ENCODE measurements at regions not wholly inside any gene's neighbourhood (a gene's known extent, or its start where the extent isn't known, plus 50 kb on each side); places are given as distances from the start of the nearest gene placed in this dataset.
"Not testable (repeated sequence)": the region's sequence is repeated elsewhere in the genome, so short reads cannot be mapped to it uniquely, and the experiment has no call there.

GRCh38 chr4:166198516-166199310 is 325.7 kb downstream of the TLL1 start:
- no peaks in the 10 kb centered on the region for H3K4me1 ChIP-seq (ENCODE audit: control insufficient read depth, insufficient read depth, low read length)
- no peak overlapping the region for H3K27ac ChIP-seq (ENCODE audit: low read length)

DNA sequence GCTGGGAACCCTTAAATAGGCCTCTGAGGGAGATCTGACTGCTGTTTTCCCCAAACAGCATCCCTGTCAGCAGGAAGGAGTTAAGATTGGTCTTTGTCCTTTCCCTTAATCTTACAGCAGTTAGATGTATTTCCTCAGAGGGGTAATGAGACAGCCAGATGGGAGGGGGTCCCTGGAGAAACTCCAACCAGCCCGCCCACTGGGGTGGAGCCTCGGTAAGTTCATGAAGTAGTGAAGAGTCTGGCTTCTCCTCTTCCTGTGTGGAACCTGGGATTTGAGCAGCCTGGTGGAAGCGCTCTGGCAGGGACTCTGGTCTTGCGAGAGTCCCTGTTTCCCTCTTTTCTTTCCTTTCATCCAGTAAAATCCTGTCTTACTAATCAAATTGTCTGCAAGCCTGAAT is 330.0 kb downstream of the TLL1 start:
- H3K4me1 ChIP-seq (ENCODE audit: control insufficient read depth, insufficient read depth, low read length), result no peaks in the 10 kb centered on the region
- no peaks in the 10 kb centered on the region for H3K27me3 ChIP-seq (ENCODE audit: control insufficient read depth, insufficient read depth, low read length)
- H3K27ac ChIP-seq (ENCODE audit: low read length), result no peak overlapping the region
- no peaks in the 10 kb centered on the region for H3K36me3 ChIP-seq (ENCODE audit: control insufficient read depth, insufficient read depth, low read length)
- WGBS (ENCODE audit: insufficient coverage, low lambda C conversion rate), result 100% methylated on average over 2 of the region's 4 CpGs
- no peak for DNase-seq
- no peak overlapping the region for H3K4me3 ChIP-seq (ENCODE audit: low read length)
- no peaks in the 10 kb centered on the region for H3K9me3 ChIP-seq (ENCODE audit: control insufficient read depth, low read depth, low read length)

More at GRCh38 chr4:166198516-166199310, 325.7 kb downstream of the TLL1 start:
- 78% methylated on average over 2 of the region's 12 CpGs for WGBS (ENCODE audit: insufficient coverage, low lambda C conversion rate)
- DNase-seq, result no peak
- Histone ChIP-seq H3K36me3 (ENCODE audit: control insufficient read depth, insufficient read depth, low read length) (no peaks in the 10 kb centered on the region), H3K27me3 (ENCODE audit: control insufficient read depth, insufficient read depth, low read length) (no peaks in the 10 kb centered on the region), H3K9me3 (ENCODE audit: control insufficient read depth, low read depth, low read length) (no peaks in the 10 kb centered on the region), H3K4me3 (ENCODE audit: low read length) (no peak overlapping the region)

- H3K27ac ChIP-seq (ENCODE audit: low read length); H3K9me3 ChIP-seq (ENCODE audit: control insufficient read depth, low read depth, low read length); DNase-seq; H3K4me1 ChIP-seq (ENCODE audit: control insufficient read depth, insufficient read depth, low read length); H3K27me3 ChIP-seq (ENCODE audit: control insufficient read depth, insufficient read depth, low read length); H3K4me3 ChIP-seq (ENCODE audit: low read length); H3K36me3 ChIP-seq (ENCODE audit: control insufficient read depth, insufficient read depth, low read length): not testable (repeated sequence)
- 88% methylated on average over 3 of the region's 4 CpGs for WGBS (ENCODE audit: insufficient coverage, low lambda C conversion rate)
Measured at GRCh38 chr4:166212326-166212725, 339.3 kb downstream of the TLL1 start.

- WGBS (ENCODE audit: insufficient coverage, low lambda C conversion rate), result no CpG with 5 or more reads among the region's 1 CpG
- no peak overlapping the region for H3K27ac ChIP-seq (ENCODE audit: low read length)
- H3K27me3 ChIP-seq (ENCODE audit: control insufficient read depth, insufficient read depth, low read length), result no peaks in the 10 kb centered on the region
- H3K4me1 ChIP-seq (ENCODE audit: control insufficient read depth, insufficient read depth, low read length), result no peaks in the 10 kb centered on the region
- no peaks in the 10 kb centered on the region for H3K36me3 ChIP-seq (ENCODE audit: control insufficient read depth, insufficient read depth, low read length)
- H3K4me3 ChIP-seq (ENCODE audit: low read length), result no peak overlapping the region
- H3K9me3 ChIP-seq (ENCODE audit: control insufficient read depth, low read depth, low read length), result peaks cover 1% of the 10 kb centered on the region
- no peak for DNase-seq
Measured at GRCh38 chr4:166222271-166222670, 349.2 kb downstream of the TLL1 start.

GRCh38 chr4:166228112-166228511 is 355.1 kb downstream of the TLL1 start:
- Histone ChIP-seq H3K4me3 (ENCODE audit: low read length) (no peak overlapping the region), H3K27ac (ENCODE audit: low read length) (no peak overlapping the region), H3K4me1 (ENCODE audit: control insufficient read depth, insufficient read depth, low read length) (no peaks in the 10 kb centered on the region), H3K36me3 (ENCODE audit: control insufficient read depth, insufficient read depth, low read length) (no peaks in the 10 kb centered on the region), H3K27me3 (ENCODE audit: control insufficient read depth, insufficient read depth, low read length) (no peaks in the 10 kb centered on the region), H3K9me3 (ENCODE audit: control insufficient read depth, low read depth, low read length) (peaks cover 6% of the 10 kb centered on the region)
- no peak for DNase-seq
- no CpG with 5 or more reads among the region's 10 CpGs for WGBS (ENCODE audit: insufficient coverage, low lambda C conversion rate)

DNA sequence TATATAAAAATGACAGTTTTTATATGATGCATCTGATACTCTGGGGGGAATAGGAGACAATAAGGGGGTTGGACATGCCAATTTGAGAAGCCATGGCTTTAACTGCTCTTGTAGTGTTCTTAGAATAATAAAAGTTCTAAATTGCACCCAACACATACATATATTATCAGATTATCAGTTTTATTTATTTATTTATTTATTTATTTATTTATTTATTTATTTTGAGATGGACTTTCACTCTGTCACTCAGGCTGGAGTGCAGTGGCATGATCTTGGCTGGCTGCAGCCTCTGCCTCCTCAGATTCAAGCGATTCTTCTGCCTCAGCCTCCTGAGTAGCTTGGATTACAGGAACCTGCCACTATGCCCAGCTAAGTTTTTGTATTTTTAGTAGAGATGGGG is 356.8 kb downstream of the TLL1 start:
- Histone ChIP-seq H3K9me3 (ENCODE audit: control insufficient read depth, low read depth, low read length) (peaks cover 6% of the 10 kb centered on the region), H3K27ac (ENCODE audit: low read length) (no peak overlapping the region), H3K36me3 (ENCODE audit: control insufficient read depth, insufficient read depth, low read length) (no peaks in the 10 kb centered on the region), H3K4me1 (ENCODE audit: control insufficient read depth, insufficient read depth, low read length) (no peaks in the 10 kb centered on the region), H3K27me3 (ENCODE audit: control insufficient read depth, insufficient read depth, low read length) (no peaks in the 10 kb centered on the region), H3K4me3 (ENCODE audit: low read length) (no peak overlapping the region)
- no peak for DNase-seq
- no CpG with 5 or more reads among the region's 1 CpG for WGBS (ENCODE audit: insufficient coverage, low lambda C conversion rate)

DNA sequence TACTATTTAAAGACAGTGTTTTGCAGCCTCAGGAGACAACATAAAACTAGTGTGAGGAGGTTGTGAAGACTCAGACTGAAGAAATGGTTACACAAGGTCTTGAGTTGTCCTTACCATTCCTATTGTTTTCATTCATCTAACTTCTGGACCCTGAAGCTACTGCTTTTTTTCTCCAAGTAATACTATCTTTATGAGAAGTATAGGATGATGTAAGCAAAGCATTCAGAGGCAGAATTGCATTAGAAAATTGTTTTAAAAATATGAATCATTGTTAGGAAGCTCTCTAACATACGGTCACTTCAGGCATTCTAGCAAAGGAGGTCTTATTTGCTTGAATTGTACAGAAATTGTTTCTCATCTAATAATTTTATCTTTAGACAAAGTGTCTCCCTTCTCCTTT is 357.8 kb downstream of the TLL1 start:
- H3K4me1 ChIP-seq (ENCODE audit: control insufficient read depth, insufficient read depth, low read length), result no peaks in the 10 kb centered on the region
- H3K27ac ChIP-seq (ENCODE audit: low read length), result no peak overlapping the region
- no peaks in the 10 kb centered on the region for H3K27me3 ChIP-seq (ENCODE audit: control insufficient read depth, insufficient read depth, low read length)
- H3K4me3 ChIP-seq (ENCODE audit: low read length), result no peak overlapping the region
- DNase-seq, result no peak
- WGBS (ENCODE audit: insufficient coverage, low lambda C conversion rate), result 100% methylated on average over 1 of the region's 1 CpG
- no peaks in the 10 kb centered on the region for H3K36me3 ChIP-seq (ENCODE audit: control insufficient read depth, insufficient read depth, low read length)
- H3K9me3 ChIP-seq (ENCODE audit: control insufficient read depth, low read depth, low read length), result peaks cover 6% of the 10 kb centered on the region

- H3K4me3 ChIP-seq (ENCODE audit: low read length), result no peak overlapping the region
- no peak overlapping the region for H3K27ac ChIP-seq (ENCODE audit: low read length)
- H3K9me3 ChIP-seq (ENCODE audit: control insufficient read depth, low read depth, low read length), result no peaks in the 10 kb centered on the region
- no peaks in the 10 kb centered on the region for H3K4me1 ChIP-seq (ENCODE audit: control insufficient read depth, insufficient read depth, low read length)
- no peaks in the 10 kb centered on the region for H3K27me3 ChIP-seq (ENCODE audit: control insufficient read depth, insufficient read depth, low read length)
- WGBS (ENCODE audit: insufficient coverage, low lambda C conversion rate), result 90% methylated on average over 4 of the region's 4 CpGs
- no peak for DNase-seq
- no peaks in the 10 kb centered on the region for H3K36me3 ChIP-seq (ENCODE audit: control insufficient read depth, insufficient read depth, low read length)
Measured at GRCh38 chr4:166239354-166239753, 366.3 kb downstream of the TLL1 start.

- no peak for DNase-seq
- no peaks in the 10 kb centered on the region for H3K4me1 ChIP-seq (ENCODE audit: control insufficient read depth, insufficient read depth, low read length)
- WGBS (ENCODE audit: insufficient coverage, low lambda C conversion rate), result 33% methylated on average over 1 of the region's 4 CpGs
- no peaks in the 10 kb centered on the region for H3K27me3 ChIP-seq (ENCODE audit: control insufficient read depth, insufficient read depth, low read length)
- no peaks in the 10 kb centered on the region for H3K9me3 ChIP-seq (ENCODE audit: control insufficient read depth, low read depth, low read length)
- no peak overlapping the region for H3K4me3 ChIP-seq (ENCODE audit: low read length)
- no peaks in the 10 kb centered on the region for H3K36me3 ChIP-seq (ENCODE audit: control insufficient read depth, insufficient read depth, low read length)
- no peak overlapping the region for H3K27ac ChIP-seq (ENCODE audit: low read length)
Measured at GRCh38 chr4:166252487-166253402, 379.7 kb downstream of the TLL1 start.

- no peaks in the 10 kb centered on the region for H3K27me3 ChIP-seq (ENCODE audit: control insufficient read depth, insufficient read depth, low read length)
- H3K4me1 ChIP-seq (ENCODE audit: control insufficient read depth, insufficient read depth, low read length), result no peaks in the 10 kb centered on the region
- DNase-seq, result no peak
- H3K36me3 ChIP-seq (ENCODE audit: control insufficient read depth, insufficient read depth, low read length), result no peaks in the 10 kb centered on the region
- H3K4me3 ChIP-seq (ENCODE audit: low read length), result no peak overlapping the region
- no peak overlapping the region for H3K27ac ChIP-seq (ENCODE audit: low read length)
- WGBS (ENCODE audit: insufficient coverage, low lambda C conversion rate), result no CpG with 5 or more reads among the region's 2 CpGs
- no peaks in the 10 kb centered on the region for H3K9me3 ChIP-seq (ENCODE audit: control insufficient read depth, low read depth, low read length)
Measured at GRCh38 chr4:166257276-166257675, 384.2 kb downstream of the TLL1 start.
